IPS DF 6.9 (cell line): ENCODE measurements at regions not wholly inside any gene's neighbourhood (a gene's known extent, or its start where the extent isn't known, plus 50 kb on each side); places are given as distances from the start of the nearest gene placed in this dataset.
"Not testable (repeated sequence)": the region's sequence is repeated elsewhere in the genome, so short reads cannot be mapped to it uniquely, and the experiment has no call there.

Experiments used
- DNase-seq: peaks from one replicate; pipeline ENCODE4 v3.0.0-alpha.2; 2013; ENCODE audit warnings: low read depth, low spot score
- H3K27ac ChIP-seq: one replicate; pipeline ENCODE4 v1.5.1; 2013; ENCODE audit warnings: low read length, control low read depth
- H3K27me3 ChIP-seq: 2 replicates; pipeline ENCODE4 v1.6.1; 2013; ENCODE audit warnings: mild to moderate bottlenecking, low read length; ENCODE audit not compliant: control insufficient read depth, insufficient read depth
- H3K36me3 ChIP-seq: 2 replicates; pipeline ENCODE4 v1.6.1; 2013; ENCODE audit warnings: low read length; ENCODE audit not compliant: control insufficient read depth, insufficient read depth
- H3K4me1 ChIP-seq: 2 replicates; pipeline ENCODE4 v1.6.1; 2013; ENCODE audit warnings: low read length; ENCODE audit not compliant: control insufficient read depth, insufficient read depth
- H3K4me3 ChIP-seq: 2 replicates; pipeline ENCODE4 v1.5.1; 2013; ENCODE audit warnings: mild to moderate bottlenecking, low read length
- H3K9me3 ChIP-seq: 2 replicates; pipeline ENCODE4 v1.6.1; 2013; ENCODE audit warnings: low read length, inconsistent platforms; ENCODE audit not compliant: control insufficient read depth, insufficient read depth
- WGBS: extraction: QIAGEN DNeasy Blood & Tissue Kit; methylation state at CpG from one replicate; pipeline ENCODE4 v1.1.7; 2013; ENCODE audit warnings: mixed read lengths, missing lambda C conversion rate; ENCODE audit not compliant: insufficient read length, insufficient coverage; 5-methylcytosine and 5-hydroxymethylcytosine counted together

DNA sequence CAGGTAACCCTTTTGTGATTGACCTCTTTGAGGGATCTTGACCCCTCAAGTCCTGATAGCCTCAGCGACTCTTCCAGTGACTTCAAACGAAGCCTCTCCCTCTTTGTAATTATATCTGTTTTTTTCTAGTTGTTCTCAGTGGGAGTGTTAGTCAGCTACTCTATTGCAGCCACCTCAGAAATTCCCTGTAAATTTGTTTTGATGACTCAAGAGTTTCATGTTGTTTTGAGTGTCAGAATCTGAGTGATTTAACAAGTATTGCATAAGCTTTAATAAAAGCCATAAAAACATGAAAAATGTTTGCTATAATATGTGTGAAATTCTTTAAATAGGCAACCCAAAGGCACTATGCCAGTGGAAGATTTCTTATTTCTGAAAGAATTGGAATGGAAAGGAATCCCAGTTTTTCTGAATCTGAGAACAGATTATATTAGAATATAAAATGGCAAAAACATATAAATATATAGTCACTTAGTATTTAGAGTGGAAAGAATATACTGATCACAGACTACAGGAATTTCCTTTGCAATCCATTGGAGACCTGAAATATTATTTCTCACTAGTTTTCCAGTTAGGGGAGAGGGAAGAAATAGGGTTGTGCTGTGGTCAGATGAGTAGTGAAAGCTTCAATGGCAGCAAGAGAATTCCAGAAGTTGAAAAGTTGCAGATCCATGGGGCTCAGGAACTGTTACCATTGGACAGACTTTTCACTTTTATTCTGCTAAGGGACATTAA is 94.4 kb upstream of the SEMA3C start:
- no CpG with 5 or more reads among the region's 2 CpGs for WGBS
- Histone ChIP-seq H3K36me3 (no peaks in the 10 kb centered on the region), H3K9me3 (no peaks in the 10 kb centered on the region), H3K27me3 (no peaks in the 10 kb centered on the region), H3K27ac (no peak overlapping the region), H3K4me1 (no peaks in the 10 kb centered on the region), H3K4me3 (no peak overlapping the region)
- DNase-seq: no peak

DNA sequence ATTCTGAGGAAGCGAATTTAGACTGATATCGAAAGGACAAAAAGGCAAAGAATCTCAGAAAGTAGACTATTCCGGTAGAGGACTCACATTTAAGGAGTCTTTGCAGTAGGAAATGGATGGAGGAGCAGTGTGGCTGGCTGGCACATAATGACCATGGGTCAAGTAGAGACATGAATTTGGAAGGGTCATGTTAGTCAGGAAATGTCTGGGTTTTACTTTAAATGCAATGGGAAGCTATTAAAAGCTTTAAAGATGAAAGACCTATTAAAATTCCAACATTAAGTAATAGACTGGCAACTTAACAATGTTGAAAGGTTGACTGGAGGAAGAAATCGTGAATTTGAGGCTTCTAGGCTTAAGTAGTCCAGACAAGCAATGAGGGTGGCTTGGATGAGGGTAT is 90.0 kb upstream of the SEMA3C start:
- Histone ChIP-seq H3K36me3 (no peaks in the 10 kb centered on the region), H3K27ac (no peak overlapping the region), H3K4me3 (no peak overlapping the region), H3K9me3 (no peaks in the 10 kb centered on the region), H3K27me3 (no peaks in the 10 kb centered on the region), H3K4me1 (no peaks in the 10 kb centered on the region)
- no peak for DNase-seq
- WGBS: no CpG with 5 or more reads among the region's 4 CpGs

GRCh38 chr7:81007051-81007450 is 88.2 kb upstream of the SEMA3C start:
- WGBS: no CpG with 5 or more reads among the region's 2 CpGs
- no peak for DNase-seq

DNA sequence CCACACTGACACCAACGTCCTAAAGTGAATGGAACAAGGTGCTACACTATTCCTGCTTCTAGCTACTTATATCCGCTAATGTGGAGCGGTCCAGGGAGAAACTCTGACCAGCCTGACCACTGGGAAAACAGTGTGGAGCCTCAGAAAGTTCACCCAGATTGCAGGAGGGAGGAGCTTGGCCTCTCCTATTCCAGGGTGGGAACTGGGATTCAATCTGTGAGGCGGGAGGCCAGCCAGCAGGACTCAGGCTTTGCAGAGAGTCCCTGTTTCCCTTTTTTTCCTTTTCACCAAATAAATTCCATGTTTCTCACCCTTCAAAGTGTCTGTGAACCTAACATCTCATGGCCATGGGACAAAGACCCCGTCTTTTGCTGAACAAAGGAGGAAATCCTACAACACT is 86.4 kb upstream of the SEMA3C start:
- DNase-seq: no peak
- Histone ChIP-seq H3K27ac (no peak overlapping the region), H3K27me3 (no peaks in the 10 kb centered on the region), H3K4me3 (no peak overlapping the region), H3K4me1 (no peaks in the 10 kb centered on the region), H3K9me3 (no peaks in the 10 kb centered on the region), H3K36me3 (no peaks in the 10 kb centered on the region)
- WGBS: no CpG with 5 or more reads among the region's 5 CpGs

More at GRCh38 chr7:81007051-81007450, 88.2 kb upstream of the SEMA3C start:
- no peaks in the 10 kb centered on the region for H3K27me3 ChIP-seq
- no peaks in the 10 kb centered on the region for H3K36me3 ChIP-seq
- H3K27ac ChIP-seq: no peak overlapping the region
- H3K4me1 ChIP-seq: no peaks in the 10 kb centered on the region
- H3K4me3 ChIP-seq: no peak overlapping the region
- H3K9me3 ChIP-seq: no peaks in the 10 kb centered on the region

GRCh38 chr7:81004098-81004497 is 85.2 kb upstream of the SEMA3C start:
- no peak for DNase-seq
- Histone ChIP-seq H3K27me3 (no peaks in the 10 kb centered on the region), H3K4me3 (no peak overlapping the region), H3K36me3 (no peaks in the 10 kb centered on the region), H3K4me1 (no peaks in the 10 kb centered on the region), H3K27ac (no peak overlapping the region), H3K9me3 (no peaks in the 10 kb centered on the region)
- no CpG with 5 or more reads among the region's 1 CpG for WGBS

DNA sequence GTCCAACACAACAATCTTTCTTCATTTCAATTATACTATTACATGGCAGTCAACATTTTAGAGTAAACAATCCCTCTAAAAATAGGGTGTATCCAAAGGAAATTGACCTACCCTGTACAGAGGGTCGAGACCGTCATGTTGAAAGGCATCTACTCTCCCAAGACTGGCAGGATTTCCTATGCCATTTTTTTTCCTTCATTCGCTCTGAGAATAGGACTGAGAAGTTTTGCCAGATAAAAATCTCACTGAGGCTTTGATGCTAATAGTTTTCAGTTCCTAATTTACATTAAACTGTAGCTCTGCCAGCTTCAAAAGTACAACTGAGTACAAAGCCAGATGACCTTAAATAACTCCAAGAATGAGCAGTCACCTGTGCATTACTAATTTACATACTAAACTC is 84.5 kb upstream of the SEMA3C start:
- no peak for DNase-seq
- H3K27ac ChIP-seq: no peak overlapping the region
- H3K9me3 ChIP-seq: no peaks in the 10 kb centered on the region
- H3K4me3 ChIP-seq: no peak overlapping the region
- no peaks in the 10 kb centered on the region for H3K36me3 ChIP-seq
- no CpG with 5 or more reads among the region's 3 CpGs for WGBS
- H3K27me3 ChIP-seq: no peaks in the 10 kb centered on the region
- H3K4me1 ChIP-seq: no peaks in the 10 kb centered on the region

GRCh38 chr7:81002421-81002820 is 83.6 kb upstream of the SEMA3C start:
- Histone ChIP-seq H3K36me3 (no peaks in the 10 kb centered on the region), H3K9me3 (no peaks in the 10 kb centered on the region), H3K27me3 (no peaks in the 10 kb centered on the region), H3K27ac (no peak overlapping the region), H3K4me3 (no peak overlapping the region), H3K4me1 (no peaks in the 10 kb centered on the region)
- no peak for DNase-seq

- Histone ChIP-seq H3K27ac (no peak overlapping the region), H3K9me3 (no peaks in the 10 kb centered on the region), H3K27me3 (no peaks in the 10 kb centered on the region), H3K4me3 (no peak overlapping the region), H3K4me1 (no peaks in the 10 kb centered on the region), H3K36me3 (no peaks in the 10 kb centered on the region)
- no peak for DNase-seq
- WGBS: no CpG with 5 or more reads among the region's 2 CpGs
Observed at GRCh38 chr7:80999771-81000170, 80.9 kb upstream of the SEMA3C start.

GRCh38 chr7:80999100-80999499 is 80.2 kb upstream of the SEMA3C start:
- WGBS: no CpG with 5 or more reads among the region's 3 CpGs
- no peak for DNase-seq
- no peaks in the 10 kb centered on the region for H3K27me3 ChIP-seq
- H3K9me3 ChIP-seq: no peaks in the 10 kb centered on the region
- H3K4me3 ChIP-seq: no peak overlapping the region
- no peaks in the 10 kb centered on the region for H3K4me1 ChIP-seq
- no peaks in the 10 kb centered on the region for H3K36me3 ChIP-seq
- no peak overlapping the region for H3K27ac ChIP-seq

DNA sequence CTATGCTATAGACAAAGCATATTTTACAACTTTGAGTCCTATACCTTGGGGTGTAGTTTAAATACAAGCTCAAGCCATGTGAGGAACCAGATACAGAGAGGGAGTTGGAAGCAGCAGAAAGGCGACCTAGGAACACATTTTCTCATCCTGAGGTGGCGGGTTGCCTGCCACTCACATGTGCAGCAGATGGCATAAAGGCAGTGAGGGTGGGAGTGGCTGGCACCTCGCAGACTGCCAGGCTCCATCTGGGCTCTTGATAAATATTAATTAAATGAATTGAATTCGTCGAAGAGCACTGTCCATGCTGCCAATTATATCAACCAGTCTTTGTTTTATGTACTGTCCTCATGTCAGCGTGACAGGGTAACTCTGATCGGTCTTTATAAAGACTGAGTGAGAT is 79.0 kb upstream of the SEMA3C start:
- Histone ChIP-seq H3K9me3 (no peaks in the 10 kb centered on the region), H3K36me3 (no peaks in the 10 kb centered on the region), H3K4me3 (no peak overlapping the region), H3K4me1 (no peaks in the 10 kb centered on the region), H3K27me3 (no peaks in the 10 kb centered on the region), H3K27ac (no peak overlapping the region)
- WGBS: no CpG with 5 or more reads among the region's 7 CpGs
- DNase-seq: no peak

- H3K27ac ChIP-seq, H3K36me3 ChIP-seq, H3K27me3 ChIP-seq, H3K4me1 ChIP-seq, DNase-seq, H3K9me3 ChIP-seq, H3K4me3 ChIP-seq: not testable (repeated sequence)
- no CpG with 5 or more reads among the region's 2 CpGs for WGBS
Observed at GRCh38 chr7:80996236-80996635, 77.4 kb upstream of the SEMA3C start.
